AG04449 (cell line): ENCODE measurements at regions not wholly inside any gene's neighbourhood (a gene's known extent, or its start where the extent isn't known, plus 50 kb on each side); places are given as distances from the start of the nearest gene placed in this dataset.

Experiments
- CTCF ChIA-PET: fragments of 350-600 bp; formaldehyde crosslinking; extraction: SDS; loops from one replicate; lab custom pipeline; 2021; ENCODE audit warnings: antibody characterized with exemption; lab: Yijun Ruan, JAX
- POLR2A ChIA-PET: fragments of 400-600, 350-600 bp; formaldehyde crosslinking; extraction: SDS; loops from one replicate; lab custom pipeline; 2020; ENCODE audit warnings: antibody characterized with exemption, inconsistent platforms; lab: Yijun Ruan, JAX
- DNase-seq: peaks from one replicate; pipeline ENCODE4 v3.0.0-alpha.2; 2010; ENCODE audit warnings: low read depth, low spot score
- H3K4me3 ChIP-seq: 2 replicates; pipeline ENCODE4 v1.5.1; 2011; ENCODE audit warnings: low read depth, mild to moderate bottlenecking, control low read depth, low read length
- TF ChIP-seq, protein P1 (sequence below): IDR thresholded peaks from one replicate; pipeline ENCODE4 v1.5.1; 2011; ENCODE audit warnings: mild to moderate bottlenecking, moderate library complexity, low read length, control low read depth, inconsistent platforms; ENCODE audit not compliant: insufficient read depth; ENCODE audit errors: missing control alignments

DNA sequence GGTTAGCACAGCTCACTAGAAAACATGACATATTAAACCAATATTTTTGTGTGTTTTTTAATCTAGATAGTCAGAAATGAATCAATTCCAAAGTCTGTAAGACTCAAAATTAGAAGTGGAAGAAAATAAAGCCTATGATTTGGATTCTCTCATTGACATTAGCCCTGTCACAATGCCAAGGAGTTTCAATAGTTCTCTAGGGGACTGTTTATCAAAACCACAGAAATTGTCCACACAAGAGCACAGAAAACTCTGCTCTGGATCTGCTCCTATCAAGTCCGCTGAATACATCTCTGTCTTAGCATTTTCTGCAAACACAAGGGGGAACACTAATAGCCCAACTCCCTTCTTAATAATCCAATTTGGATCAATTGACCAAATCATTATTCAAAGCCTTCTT lies 152.0 kb downstream of the HS3ST3B1 start:
- TF ChIP-seq, protein P1, sequence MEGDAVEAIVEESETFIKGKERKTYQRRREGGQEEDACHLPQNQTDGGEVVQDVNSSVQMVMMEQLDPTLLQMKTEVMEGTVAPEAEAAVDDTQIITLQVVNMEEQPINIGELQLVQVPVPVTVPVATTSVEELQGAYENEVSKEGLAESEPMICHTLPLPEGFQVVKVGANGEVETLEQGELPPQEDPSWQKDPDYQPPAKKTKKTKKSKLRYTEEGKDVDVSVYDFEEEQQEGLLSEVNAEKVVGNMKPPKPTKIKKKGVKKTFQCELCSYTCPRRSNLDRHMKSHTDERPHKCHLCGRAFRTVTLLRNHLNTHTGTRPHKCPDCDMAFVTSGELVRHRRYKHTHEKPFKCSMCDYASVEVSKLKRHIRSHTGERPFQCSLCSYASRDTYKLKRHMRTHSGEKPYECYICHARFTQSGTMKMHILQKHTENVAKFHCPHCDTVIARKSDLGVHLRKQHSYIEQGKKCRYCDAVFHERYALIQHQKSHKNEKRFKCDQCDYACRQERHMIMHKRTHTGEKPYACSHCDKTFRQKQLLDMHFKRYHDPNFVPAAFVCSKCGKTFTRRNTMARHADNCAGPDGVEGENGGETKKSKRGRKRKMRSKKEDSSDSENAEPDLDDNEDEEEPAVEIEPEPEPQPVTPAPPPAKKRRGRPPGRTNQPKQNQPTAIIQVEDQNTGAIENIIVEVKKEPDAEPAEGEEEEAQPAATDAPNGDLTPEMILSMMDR: no peak
- CTCF ChIA-PET: no interaction called here
- DNase-seq: no peak

DNA sequence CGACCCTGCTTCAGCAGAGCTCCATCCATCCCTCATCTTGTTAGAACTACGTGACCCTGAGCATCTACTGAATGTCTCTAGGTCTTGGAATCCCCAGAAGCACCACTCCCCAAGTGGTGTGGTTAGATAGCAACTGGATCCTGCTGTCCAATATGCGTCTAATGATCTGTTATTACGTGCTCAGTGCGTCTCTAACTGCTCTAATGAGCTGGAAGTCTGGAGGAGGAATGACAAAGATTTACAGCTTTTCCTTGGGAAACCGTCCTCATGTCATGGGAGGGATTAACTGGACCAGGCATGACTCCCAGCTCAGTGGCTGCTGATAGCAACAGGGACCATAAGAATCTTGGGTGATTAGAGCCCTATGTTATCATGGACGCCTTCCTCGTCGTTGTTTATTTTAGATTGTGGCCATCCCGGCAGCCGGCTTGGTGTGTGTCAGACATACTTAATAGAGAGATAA lies 150.9 kb downstream of the HS3ST3B1 start:
- DNase-seq: no peak
- no peak overlapping the region for H3K4me3 ChIP-seq
- POLR2A ChIA-PET: interaction anchor here (0.6 kb wide), 1 partner anchor 294 kb away, joined by 4 read pairs; no protein-coding TSS in a partner anchor
- CTCF ChIA-PET: interaction anchor here (2.1 kb wide), 1 partner anchor 475 kb away, joined by 6 read pairs; no protein-coding TSS in a partner anchor
- TF ChIP-seq, protein P1: no peak

More for the DNA sequence above, 152.0 kb downstream of the HS3ST3B1 start:
- no peak overlapping the region for H3K4me3 ChIP-seq
- POLR2A ChIA-PET: no interaction called here

DNA sequence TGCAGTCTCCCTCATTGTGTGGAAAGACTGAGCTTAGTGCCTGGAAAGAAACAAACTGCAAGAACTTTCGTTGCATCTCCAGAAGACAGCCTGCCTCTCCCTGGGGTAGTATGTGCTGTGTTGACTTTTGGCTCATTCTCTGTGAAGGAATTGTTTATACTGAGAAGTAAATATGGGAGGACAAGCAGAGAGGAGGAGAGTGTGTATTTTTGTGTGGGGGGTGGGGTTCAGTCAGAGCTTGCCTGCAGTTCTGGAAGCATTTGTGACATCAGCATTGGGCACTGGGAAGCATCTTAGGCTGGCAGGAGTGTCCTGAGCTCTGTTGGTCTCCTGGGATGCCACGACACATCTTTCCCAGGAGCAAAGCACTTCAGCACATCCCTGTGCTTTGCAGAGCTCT lies 147.9 kb downstream of the HS3ST3B1 start:
- H3K4me3 ChIP-seq: no peak overlapping the region
- ChIA-PET POLR2A (no interaction called here), CTCF (no interaction called here)
- no peak for DNase-seq
- TF ChIP-seq, protein P1: no peak

DNA sequence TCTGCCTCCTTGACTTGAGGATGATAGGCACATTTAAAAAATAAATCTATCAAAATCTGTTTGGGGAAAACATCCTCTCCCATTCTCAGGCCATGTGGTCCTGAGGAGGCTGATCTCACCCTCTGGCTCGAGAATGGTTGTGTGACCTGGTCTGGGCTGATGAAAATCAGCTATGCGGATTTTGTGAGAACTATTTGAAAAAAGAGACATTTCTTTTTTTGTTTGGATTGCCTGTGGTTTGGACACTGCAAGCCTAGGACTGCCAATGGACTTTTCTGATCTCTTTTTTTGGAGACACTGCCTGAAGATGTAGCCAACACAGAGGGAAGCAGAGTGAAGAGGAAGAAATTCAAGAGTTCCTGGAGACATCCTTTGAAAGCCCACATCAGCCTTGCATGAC lies 145.9 kb downstream of the HS3ST3B1 start:
- ChIA-PET CTCF (no interaction called here), POLR2A (no interaction called here)
- DNase-seq: no peak
- no peak overlapping the region for H3K4me3 ChIP-seq
- TF ChIP-seq, protein P1: no peak

DNA sequence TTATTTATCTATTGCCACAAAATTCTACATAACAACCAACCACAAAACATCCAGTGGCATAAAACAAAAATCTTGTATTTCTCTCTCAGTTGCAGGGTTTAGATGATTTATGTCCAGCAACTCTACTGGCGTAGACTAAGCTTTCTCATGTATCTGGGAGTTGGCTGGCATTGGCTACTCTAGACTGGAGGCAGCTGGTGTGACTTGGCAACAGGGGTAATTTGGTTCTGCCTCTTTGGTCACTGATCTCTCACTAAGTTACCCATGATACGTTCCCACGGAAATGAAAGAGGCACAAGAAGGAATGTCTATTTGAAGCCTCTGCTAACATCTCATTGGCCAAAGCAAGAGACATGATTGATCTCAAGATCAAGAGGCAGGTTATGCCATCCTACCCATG lies 144.0 kb downstream of the HS3ST3B1 start:
- H3K4me3 ChIP-seq: no peak overlapping the region
- DNase-seq: no peak
- POLR2A ChIA-PET: no interaction called here
- TF ChIP-seq, protein P1: no peak
- CTCF ChIA-PET: no interaction called here

DNA sequence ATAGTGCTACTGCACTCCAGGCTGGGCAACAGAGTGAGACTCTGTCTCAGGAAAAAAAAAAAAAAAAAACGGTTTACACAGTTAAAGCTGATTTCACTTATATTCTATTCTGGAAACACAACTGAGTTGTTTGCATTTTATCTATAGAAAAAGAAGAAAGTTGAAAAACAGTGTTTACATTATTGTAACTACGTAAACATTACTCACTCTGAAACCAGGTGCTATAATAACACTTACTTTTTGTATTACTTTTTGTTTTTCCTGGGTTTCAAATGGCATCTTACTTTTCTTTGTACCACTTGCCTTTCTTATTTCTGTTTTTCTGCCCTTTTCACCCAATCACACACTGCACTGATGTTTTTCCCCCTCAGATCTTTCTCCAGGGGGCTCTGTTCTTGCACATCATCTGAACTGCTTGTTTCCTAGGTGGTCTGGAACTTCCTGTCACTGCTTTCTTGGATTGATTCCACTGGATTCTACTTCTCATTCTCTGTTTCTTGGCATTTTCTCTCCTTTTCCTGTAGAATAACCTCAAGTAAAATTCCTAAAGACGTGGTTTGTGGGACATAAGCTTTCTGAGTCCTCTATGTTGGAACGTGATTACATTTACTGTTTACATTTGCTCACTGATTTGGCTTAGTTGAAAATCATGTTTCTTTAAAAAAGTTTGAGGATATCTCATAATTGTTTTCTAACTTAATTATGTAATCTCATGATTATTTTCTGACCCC lies 142.1 kb downstream of the HS3ST3B1 start:
- no peak overlapping the region for H3K4me3 ChIP-seq
- CTCF ChIA-PET: interaction anchor here (0.6 kb wide), 1 partner anchor 1201 kb away, joined by 3 read pairs; no protein-coding TSS in a partner anchor
- TF ChIP-seq, protein P1: no peak
- POLR2A ChIA-PET: no interaction called here
- no peak for DNase-seq
